CD14-positive monocyte (primary cell): ENCODE measurements at regions not wholly inside any gene's neighbourhood (a gene's known extent, or its start where the extent isn't known, plus 50 kb on each side); places are given as distances from the start of the nearest gene placed in this dataset.

Source experiments
- DNase-seq, 3 donors: peaks; one replicate each; pipeline ENCODE4 v3.0.0-alpha.2; 2011 to 2022
- H2AFZ ChIP-seq: 2 replicates; pipeline ENCODE4 v1.6.0; 2012; ENCODE audit warnings: mild to moderate bottlenecking, low read depth, low read length, inconsistent platforms; ENCODE audit not compliant: insufficient read depth, poor library complexity, severe bottlenecking
- H3K27ac ChIP-seq, 2 donors: 1 replicate in 1 of 2; 2 replicates in 1 of 2; pipeline ENCODE4 v1.5.1; 2012 to 2013; ENCODE audit warnings: low read length in 2 of 2, control low read depth in 1 of 2, inconsistent platforms in 1 of 2, low read depth in 1 of 2, mild to moderate bottlenecking in 1 of 2
- H3K27me3 ChIP-seq, 2 donors: one replicate each; pipeline versions ENCODE4 v1.6.0 to v1.6.1; 2011 to 2013; ENCODE audit warnings: low read length in 2 of 2; ENCODE audit not compliant: control insufficient read depth in 2 of 2, insufficient read depth in 2 of 2
- H3K36me3 ChIP-seq, 2 donors: replicated peaks in 1 of 2; 1 replicate in 1 of 2; 2 replicates in 1 of 2; pipeline versions ENCODE4 v1.5.1 to v1.6.1; 2012 to 2013; ENCODE audit warnings: low read length in 2 of 2, control low read depth in 1 of 2, inconsistent platforms in 1 of 2, mild to moderate bottlenecking in 1 of 2; ENCODE audit not compliant: insufficient read depth in 2 of 2, control insufficient read depth in 1 of 2
- H3K4me1 ChIP-seq, 2 donors: 1 replicate in 1 of 2; 2 replicates in 1 of 2; pipeline versions ENCODE4 v1.5.1 to v1.6.1; 2012 to 2013; ENCODE audit warnings: low read length in 2 of 2, control low read depth in 1 of 2, inconsistent platforms in 1 of 2, mild to moderate bottlenecking in 1 of 2, moderate library complexity in 1 of 2; ENCODE audit not compliant: insufficient read depth in 2 of 2, control insufficient read depth in 1 of 2
- H3K4me2 ChIP-seq: replicated peaks from 2 replicates; pipeline ENCODE3; 2012; ENCODE audit warnings: low read length, moderate library complexity, mild to moderate bottlenecking; ENCODE audit not compliant: poor library complexity, severe bottlenecking; ENCODE audit errors: extremely low read depth
- H3K4me3 ChIP-seq, 3 experiments: fragments of 200-600 bp in 1 of 3; sonication (generic) in 1 of 3; replicated peaks in 1 of 3; 1 replicate in 2 of 3; 2 replicates in 1 of 3; pipeline ENCODE4 v1.5.1; 2011 to 2013; ENCODE audit warnings: low read length in 3 of 3, mild to moderate bottlenecking in 3 of 3, control low read depth in 2 of 3, low read depth in 2 of 3, inconsistent platforms in 1 of 3, moderate library complexity in 1 of 3
- H3K79me2 ChIP-seq: 2 replicates; pipeline ENCODE4 v1.6.0; 2012; ENCODE audit warnings: mild to moderate bottlenecking, control low read depth, inconsistent platforms, low read length, moderate library complexity; ENCODE audit not compliant: insufficient read depth
- H3K9ac ChIP-seq: 2 replicates; pipeline ENCODE4 v1.6.0; 2017; ENCODE audit warnings: low read length, mild to moderate bottlenecking; ENCODE audit not compliant: insufficient read depth, poor library complexity, severe bottlenecking
- H3K9me3 ChIP-seq, 2 donors: replicated peaks in 1 of 2; 1 replicate in 1 of 2; 2 replicates in 1 of 2; pipeline versions ENCODE4 v1.5.1 to v1.6.1; 2012 to 2013; ENCODE audit warnings: low read length in 2 of 2, control low read depth in 1 of 2; ENCODE audit not compliant: control insufficient read depth in 1 of 2, insufficient read depth in 1 of 2
- H4K20me1 ChIP-seq: 2 replicates; pipeline ENCODE4 v1.6.0; 2012; ENCODE audit warnings: mild to moderate bottlenecking, low read length, control low read depth, moderate library complexity; ENCODE audit not compliant: insufficient read depth
- H3K27ac Mint-ChIP-seq, 7 donors: one replicate each; pipeline ENCODE4 v1.8.0; 2020; ENCODE audit warnings: mild to moderate bottlenecking in 7 of 7, mixed read lengths in 7 of 7, moderate library complexity in 6 of 7, inconsistent platforms in 2 of 7
- H3K27me3 Mint-ChIP-seq, 3 donors: one replicate each; pipeline ENCODE4 v1.8.0; 2021 to 2022; ENCODE audit warnings: low read depth in 3 of 3, mild to moderate bottlenecking in 3 of 3, mixed read lengths in 3 of 3, moderate library complexity in 3 of 3, inconsistent platforms in 1 of 3
- H3K36me3 Mint-ChIP-seq, 2 donors: one replicate each; pipeline ENCODE4 v1.8.0; 2020; ENCODE audit warnings: mixed read lengths in 2 of 2, inconsistent platforms in 1 of 2, mild to moderate bottlenecking in 1 of 2
- H3K4me1 Mint-ChIP-seq: one replicate; pipeline ENCODE4 v1.8.0; 2020; ENCODE audit warnings: mild to moderate bottlenecking, mixed read lengths
- H3K4me3 Mint-ChIP-seq, 2 donors: one replicate each; pipeline ENCODE4 v1.8.0; 2020; ENCODE audit warnings: mild to moderate bottlenecking in 2 of 2, mixed read lengths in 2 of 2, moderate library complexity in 1 of 2
- H3K9me3 Mint-ChIP-seq, 7 donors: one replicate each; pipeline ENCODE4 v1.8.0; 2020 to 2022; ENCODE audit warnings: mixed read lengths in 7 of 7, mild to moderate bottlenecking in 6 of 7, moderate library complexity in 6 of 7, inconsistent platforms in 2 of 7
- WGBS: methylation state at CpG from one replicate; pipeline ENCODE4 v1.1.5; 2013; ENCODE audit warnings: missing lambda C conversion rate; ENCODE audit not compliant: insufficient coverage; 5-methylcytosine and 5-hydroxymethylcytosine counted together
- intact Hi-C, 2 donors: fragments of 100-400 bp; cut with micrococcal nuclease; formaldehyde crosslinking; loops; one replicate each; pipeline versions ENCODE4 v1.15.0 to v1.15.1; 2023
- TF ChIP-seq, protein P1 (sequence below): fragments of 200-600 bp; IDR thresholded peaks from one replicate; pipeline ENCODE4 v1.8.0; 2022; ENCODE audit warnings: antibody characterized with exemption, mild to moderate bottlenecking

- DNase-seq: no peak
- intact Hi-C loops: no loop called here
- no peak overlapping the region for H3K9ac ChIP-seq
- TF ChIP-seq, protein P1, sequence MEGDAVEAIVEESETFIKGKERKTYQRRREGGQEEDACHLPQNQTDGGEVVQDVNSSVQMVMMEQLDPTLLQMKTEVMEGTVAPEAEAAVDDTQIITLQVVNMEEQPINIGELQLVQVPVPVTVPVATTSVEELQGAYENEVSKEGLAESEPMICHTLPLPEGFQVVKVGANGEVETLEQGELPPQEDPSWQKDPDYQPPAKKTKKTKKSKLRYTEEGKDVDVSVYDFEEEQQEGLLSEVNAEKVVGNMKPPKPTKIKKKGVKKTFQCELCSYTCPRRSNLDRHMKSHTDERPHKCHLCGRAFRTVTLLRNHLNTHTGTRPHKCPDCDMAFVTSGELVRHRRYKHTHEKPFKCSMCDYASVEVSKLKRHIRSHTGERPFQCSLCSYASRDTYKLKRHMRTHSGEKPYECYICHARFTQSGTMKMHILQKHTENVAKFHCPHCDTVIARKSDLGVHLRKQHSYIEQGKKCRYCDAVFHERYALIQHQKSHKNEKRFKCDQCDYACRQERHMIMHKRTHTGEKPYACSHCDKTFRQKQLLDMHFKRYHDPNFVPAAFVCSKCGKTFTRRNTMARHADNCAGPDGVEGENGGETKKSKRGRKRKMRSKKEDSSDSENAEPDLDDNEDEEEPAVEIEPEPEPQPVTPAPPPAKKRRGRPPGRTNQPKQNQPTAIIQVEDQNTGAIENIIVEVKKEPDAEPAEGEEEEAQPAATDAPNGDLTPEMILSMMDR: no peak
- no peaks in the 10 kb centered on the region for H3K36me3 Mint-ChIP-seq
- no peak overlapping the region for H3K4me2 ChIP-seq
- WGBS: no CpG with 5 or more reads among the region's 4 CpGs
- no peak overlapping the region for H3K27ac ChIP-seq
- no peaks in the 10 kb centered on the region for H3K9me3 ChIP-seq
- no peaks in the 10 kb centered on the region for H4K20me1 ChIP-seq
- no peak overlapping the region for H3K4me3 Mint-ChIP-seq
- H3K27ac Mint-ChIP-seq: no peak overlapping the region
- H3K4me1 ChIP-seq: no peaks in the 10 kb centered on the region
- peaks cover 3 to 6% (median 5%) of the 10 kb centered on the region in 3 donors for H3K27me3 Mint-ChIP-seq
- no peaks in the 10 kb centered on the region for H3K4me1 Mint-ChIP-seq
- H3K27me3 ChIP-seq: peaks cover 0 to 4% of the 10 kb centered on the region in 2 donors
- no peak overlapping the region for H3K4me3 ChIP-seq
- H3K36me3 ChIP-seq: no peaks in the 10 kb centered on the region
- no peak overlapping the region for H2AFZ ChIP-seq
- H3K9me3 Mint-ChIP-seq: no peaks in the 10 kb centered on the region
- H3K79me2 ChIP-seq: no peaks in the 10 kb centered on the region
These were observed 177.6 kb downstream of the MTX2 start for GRCh38 chr2:176446718-176447414.

DNA sequence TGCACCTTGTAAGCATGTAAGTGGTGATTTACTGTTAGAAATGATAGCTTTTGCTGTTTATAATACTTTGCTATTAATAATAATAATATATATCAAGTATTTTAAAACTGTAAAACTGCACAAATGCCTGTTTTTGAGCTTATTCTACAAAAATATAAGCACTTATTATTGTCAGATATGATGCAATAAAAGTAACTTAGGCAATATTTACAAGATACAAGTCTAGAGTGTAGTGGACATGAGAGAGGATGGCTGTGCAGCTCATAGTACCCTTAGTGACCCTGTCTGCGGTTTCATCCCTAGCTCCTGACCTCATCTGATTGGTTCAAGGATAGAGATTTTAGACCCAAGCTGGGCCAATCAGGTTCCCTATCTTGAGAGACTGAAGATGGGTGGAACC lies 178.4 kb downstream of the MTX2 start:
- H3K9ac ChIP-seq: no peak overlapping the region
- no peaks in the 10 kb centered on the region for H3K36me3 Mint-ChIP-seq
- H3K27ac Mint-ChIP-seq: no peak overlapping the region
- DNase-seq: no peak
- H3K9me3 Mint-ChIP-seq: no peaks in the 10 kb centered on the region
- intact Hi-C loops: no loop called here
- H3K4me3 ChIP-seq: no peak overlapping the region
- no peak overlapping the region for H3K4me3 Mint-ChIP-seq
- no peaks in the 10 kb centered on the region for H3K79me2 ChIP-seq
- H4K20me1 ChIP-seq: no peaks in the 10 kb centered on the region
- TF ChIP-seq, protein P1: no peak
- H3K27ac ChIP-seq: no peak overlapping the region
- no peak overlapping the region for H2AFZ ChIP-seq
- no peak overlapping the region for H3K4me2 ChIP-seq
- H3K4me1 ChIP-seq: no peaks in the 10 kb centered on the region
- no peaks in the 10 kb centered on the region for H3K4me1 Mint-ChIP-seq
- no peaks in the 10 kb centered on the region for H3K9me3 ChIP-seq
- peaks cover 5 to 6% (median 6%) of the 10 kb centered on the region in 3 donors for H3K27me3 Mint-ChIP-seq
- 100% methylated on average over 1 of the region's 1 CpG for WGBS
- H3K36me3 ChIP-seq: no peaks in the 10 kb centered on the region
- H3K27me3 ChIP-seq: peaks cover 0 to 4% of the 10 kb centered on the region in 2 donors
